DMS114 treated with DMSO at 0.1 percent for 48 hours (cell line): ENCODE measurements at regions not wholly inside any gene's neighbourhood (a gene's known extent, or its start where the extent isn't known, plus 50 kb on each side); places are given as distances from the start of the nearest gene placed in this dataset.
"Not testable (repeated sequence)": the region's sequence is repeated elsewhere in the genome, so short reads cannot be mapped to it uniquely, and the experiment has no call there.

Experiments
- DNase-seq: peaks from one replicate; lab custom pipeline; 2025; ENCODE audit not compliant: unreplicated experiment; lab: John Stamatoyannopoulos, UW

- no peak for DNase-seq
These were observed 554.8 kb upstream of the HTR2C start for GRCh38 chrX:114028907-114029662.

- DNase-seq: no peak
These were observed 566.8 kb upstream of the HTR2C start for GRCh38 chrX:114017086-114017485.

- no peak for DNase-seq
These were observed 567.9 kb upstream of the HTR2C start for GRCh38 chrX:114015966-114016365.

- DNase-seq: no peak
These were observed 577.2 kb upstream of the HTR2C start for GRCh38 chrX:114006664-114007063.

- DNase-seq: no peak
These were observed 587.1 kb upstream of the HTR2C start for GRCh38 chrX:113996781-113997180.

GRCh38 chrX:113991720-113992119 lies 592.2 kb upstream of the HTR2C start:
- not testable (repeated sequence) for DNase-seq

- not testable (repeated sequence) for DNase-seq
These were observed 593.2 kb upstream of the HTR2C start for GRCh38 chrX:113990669-113991068.

GRCh38 chrX:113988315-113988935 lies 595.5 kb upstream of the HTR2C start:
- not testable (repeated sequence) for DNase-seq

- DNase-seq: no peak
These were observed 597.5 kb upstream of the HTR2C start for GRCh38 chrX:113986427-113986826.

- no peak for DNase-seq
These were observed 601.1 kb upstream of the HTR2C start for GRCh38 chrX:113982766-113983165.

- no peak for DNase-seq
These were observed 602.9 kb upstream of the HTR2C start for GRCh38 chrX:113980953-113981352.

- DNase-seq: no peak
These were observed 606.0 kb upstream of the HTR2C start for GRCh38 chrX:113977887-113978286.

GRCh38 chrX:113975441-113975840 lies 608.4 kb upstream of the HTR2C start:
- no peak for DNase-seq

GRCh38 chrX:113974881-113975280 lies 609.0 kb upstream of the HTR2C start:
- no peak for DNase-seq

- DNase-seq: no peak
These were observed 610.2 kb upstream of the HTR2C start for GRCh38 chrX:113973706-113974105.

- DNase-seq: no peak
These were observed 617.1 kb upstream of the HTR2C start for GRCh38 chrX:113966791-113967190.

GRCh38 chrX:113962343-113962742 lies 621.5 kb upstream of the HTR2C start:
- DNase-seq: no peak

- no peak for DNase-seq
These were observed 623.8 kb upstream of the HTR2C start for GRCh38 chrX:113959912-113960626.

- DNase-seq: no peak
These were observed 627.0 kb upstream of the HTR2C start for GRCh38 chrX:113956936-113957335.

GRCh38 chrX:113954297-113954696 lies 629.6 kb upstream of the HTR2C start:
- DNase-seq: no peak

- no peak for DNase-seq
These were observed 633.7 kb upstream of the HTR2C start for GRCh38 chrX:113950081-113950678.

- DNase-seq: no peak
These were observed 636.3 kb upstream of the HTR2C start for GRCh38 chrX:113947548-113947947.
